ENCODE measurements at regions not wholly inside any gene's neighbourhood (a gene's known extent, or its start where the extent isn't known, plus 50 kb on each side); places are given as distances from the start of the nearest gene placed in this dataset.

GRCh38 chr17:72416054-72416675 lies 295.3 kb downstream of the SOX9 start (continued):
- TF ChIP-seq PATZ1 (CRISPR knock-in tag; IDR thresholded peaks at IDR 0.05; ENCODE audit: borderline replicate concordance), result no peak
- TF ChIP-seq CSDC2 (CRISPR knock-in tag; IDR thresholded peaks at IDR 0.05), result no peak
- no peak for TF ChIP-seq SNAI2 (CRISPR knock-in tag; IDR thresholded peaks at IDR 0.05)

GRCh38 chr17:72416905-72417304 lies 296.1 kb downstream of the SOX9 start:
- TF ChIP-seq POU6F1 (CRISPR knock-in tag; IDR thresholded peaks at IDR 0.05; ENCODE audit: borderline replicate concordance, low read depth) (no peak), ZNF8 (CRISPR knock-in tag; IDR thresholded peaks at IDR 0.05) (no peak), TSHZ2 (CRISPR knock-in tag; IDR thresholded peaks at IDR 0.05) (no peak), OSR1 (CRISPR knock-in tag; IDR thresholded peaks at IDR 0.05) (no peak), CSRNP3 (CRISPR knock-in tag; IDR thresholded peaks at IDR 0.05) (no peak), ZNF70 (CRISPR knock-in tag; IDR thresholded peaks at IDR 0.05) (no peak), ZNF565 (CRISPR knock-in tag; conservative IDR thresholded peaks at IDR 0.05; ENCODE audit: low read depth) (no peak), GLIS3 (CRISPR knock-in tag; IDR thresholded peaks at IDR 0.05) (no peak), CREB5 (CRISPR knock-in tag; IDR thresholded peaks at IDR 0.05; ENCODE audit: low read depth) (no peak), ISL1 (CRISPR knock-in tag; IDR thresholded peaks at IDR 0.05) (no peak), SNAI2 (CRISPR knock-in tag; IDR thresholded peaks at IDR 0.05) (no peak), RARB (CRISPR knock-in tag; IDR thresholded peaks at IDR 0.05) (no peak), ZFP30 (CRISPR knock-in tag; IDR thresholded peaks at IDR 0.05) (no peak), ZFP3 (CRISPR knock-in tag; IDR thresholded peaks at IDR 0.05) (no peak), ESRRG (CRISPR knock-in tag; IDR thresholded peaks at IDR 0.05) (no peak), BACH2 (CRISPR knock-in tag; IDR thresholded peaks at IDR 0.05; ENCODE audit: borderline replicate concordance) (no peak), CSDC2 (CRISPR knock-in tag; IDR thresholded peaks at IDR 0.05) (no peak), ZC3H10 (CRISPR knock-in tag; IDR thresholded peaks at IDR 0.05) (no peak), TCF4 (CRISPR knock-in tag; IDR thresholded peaks at IDR 0.05; ENCODE audit: borderline replicate concordance) (no peak)
- ATAC-seq, result no peak

- ATAC-seq, result no peak
- TF ChIP-seq CSRNP3 (CRISPR knock-in tag; IDR thresholded peaks at IDR 0.05) (no peak), ZFP30 (CRISPR knock-in tag; IDR thresholded peaks at IDR 0.05) (0 out of 2 replicates have a peak, but pooled peaks have one; percentile 34), POU6F1 (CRISPR knock-in tag; IDR thresholded peaks at IDR 0.05; ENCODE audit: borderline replicate concordance, low read depth) (no peak)
Measured at GRCh38 chr17:72417627-72418026, 296.8 kb downstream of the SOX9 start.
